ENCODE measurements at regions not wholly inside any gene's neighbourhood (a gene's known extent, or its start where the extent isn't known, plus 50 kb on each side); places are given as distances from the start of the nearest gene placed in this dataset.
"Not testable (repeated sequence)": the region's sequence is repeated elsewhere in the genome, so short reads cannot be mapped to it uniquely, and the experiment has no call there.

- intact Hi-C loops (cut with micrococcal nuclease) = no loop called here
These were observed 253.7 kb upstream of the CHORDC1 start for GRCh38 chr11:90476442-90477007.

- intact Hi-C loops (cut with micrococcal nuclease) = no loop called here
These were observed 246.1 kb upstream of the CHORDC1 start for GRCh38 chr11:90468923-90469322.

- intact Hi-C loops (cut with micrococcal nuclease) = no loop called here
These were observed 242.7 kb upstream of the CHORDC1 start for GRCh38 chr11:90465553-90465952.

- intact Hi-C loops (cut with micrococcal nuclease) = loop anchor here (5.0 kb wide), 1 partner anchor 168 kb away; no protein-coding TSS in a partner anchor
These were observed 232.6 kb upstream of the CHORDC1 start for GRCh38 chr11:90455347-90455920.

- intact Hi-C loops (cut with micrococcal nuclease) = no loop called here
These were observed 230.7 kb upstream of the CHORDC1 start for GRCh38 chr11:90453525-90453924.

- intact Hi-C loops (cut with micrococcal nuclease) = no loop called here
These were observed 226.8 kb upstream of the CHORDC1 start for GRCh38 chr11:90449606-90450005.

GRCh38 chr11:90448256-90448655 lies 225.4 kb upstream of the CHORDC1 start:
- intact Hi-C loops (cut with micrococcal nuclease) = no loop called here

- intact Hi-C loops (cut with micrococcal nuclease) = no loop called here
These were observed 224.8 kb upstream of the CHORDC1 start for GRCh38 chr11:90447618-90448017.

- intact Hi-C loops (cut with micrococcal nuclease) = no loop called here
These were observed 223.4 kb upstream of the CHORDC1 start for GRCh38 chr11:90446207-90446606.

- intact Hi-C loops (cut with micrococcal nuclease) = no loop called here
These were observed 215.2 kb upstream of the CHORDC1 start for GRCh38 chr11:90438069-90438468.

- intact Hi-C loops (cut with micrococcal nuclease) = no loop called here
These were observed 212.0 kb upstream of the CHORDC1 start for GRCh38 chr11:90434858-90435257.

- intact Hi-C loops (cut with micrococcal nuclease) = no loop called here
These were observed 206.0 kb upstream of the CHORDC1 start for GRCh38 chr11:90428836-90429235.

- intact Hi-C loops (cut with micrococcal nuclease) = no loop called here
These were observed 203.6 kb upstream of the CHORDC1 start for GRCh38 chr11:90426442-90426841.

GRCh38 chr11:90423378-90423777 lies 200.5 kb upstream of the CHORDC1 start:
- intact Hi-C loops (cut with micrococcal nuclease) = no loop called here

GRCh38 chr11:90422787-90423186 lies 199.9 kb upstream of the CHORDC1 start:
- intact Hi-C loops (cut with micrococcal nuclease) = not testable (repeated sequence)

- intact Hi-C loops (cut with micrococcal nuclease) = no loop called here
These were observed 191.4 kb upstream of the CHORDC1 start for GRCh38 chr11:90414221-90414620.

GRCh38 chr11:90407350-90407749 lies 184.5 kb upstream of the CHORDC1 start:
- intact Hi-C loops (cut with micrococcal nuclease) = no loop called here

- intact Hi-C loops (cut with micrococcal nuclease) = no loop called here
These were observed 169.8 kb upstream of the CHORDC1 start for GRCh38 chr11:90392692-90393091.

- intact Hi-C loops (cut with micrococcal nuclease) = no loop called here
These were observed 168.9 kb upstream of the CHORDC1 start for GRCh38 chr11:90391756-90392155.

GRCh38 chr11:90380206-90380605 lies 157.4 kb upstream of the CHORDC1 start:
- intact Hi-C loops (cut with micrococcal nuclease) = no loop called here

- intact Hi-C loops (cut with micrococcal nuclease) = no loop called here
These were observed 151.1 kb upstream of the CHORDC1 start for GRCh38 chr11:90373971-90374370.

- intact Hi-C loops (cut with micrococcal nuclease) = no loop called here
These were observed 141.7 kb upstream of the CHORDC1 start for GRCh38 chr11:90364527-90364926.

- intact Hi-C loops (cut with micrococcal nuclease) = no loop called here
These were observed 140.9 kb upstream of the CHORDC1 start for GRCh38 chr11:90363739-90364138.

- intact Hi-C loops (cut with micrococcal nuclease) = no loop called here
These were observed 132.4 kb upstream of the CHORDC1 start for GRCh38 chr11:90355200-90355599.
